ENCODE measurements at regions not wholly inside any gene's neighbourhood (a gene's known extent, or its start where the extent isn't known, plus 50 kb on each side); places are given as distances from the start of the nearest gene placed in this dataset.
A peak's percentile ranks its signal among the peaks of the same experiment; 100 is the strongest.
"Not testable (repeated sequence)": the region's sequence is repeated elsewhere in the genome, so short reads cannot be mapped to it uniquely, and the experiment has no call there.

DNA sequence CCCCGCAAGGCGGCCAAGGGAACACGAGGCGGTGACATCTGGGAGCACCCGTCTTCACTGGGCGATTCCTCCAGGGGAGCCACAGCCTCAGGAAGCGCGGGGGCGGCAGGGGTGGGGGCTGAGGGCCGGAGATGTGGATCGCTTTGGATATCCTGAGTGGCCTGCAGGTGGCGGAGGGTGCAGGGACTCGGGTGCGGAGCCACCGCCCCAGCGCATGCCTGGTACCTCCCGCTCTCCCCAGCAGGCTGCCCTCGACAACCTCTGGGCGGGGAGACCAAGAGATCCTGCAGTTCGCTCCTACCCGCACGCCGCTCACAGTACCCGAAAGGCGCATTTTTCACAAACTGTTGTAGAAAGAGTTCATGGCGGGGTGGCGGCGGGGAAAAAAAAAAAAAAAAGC, 162.9 kb upstream of the PRKX start:
- not testable (repeated sequence) for H3K4me1 Mint-ChIP-seq

DNA sequence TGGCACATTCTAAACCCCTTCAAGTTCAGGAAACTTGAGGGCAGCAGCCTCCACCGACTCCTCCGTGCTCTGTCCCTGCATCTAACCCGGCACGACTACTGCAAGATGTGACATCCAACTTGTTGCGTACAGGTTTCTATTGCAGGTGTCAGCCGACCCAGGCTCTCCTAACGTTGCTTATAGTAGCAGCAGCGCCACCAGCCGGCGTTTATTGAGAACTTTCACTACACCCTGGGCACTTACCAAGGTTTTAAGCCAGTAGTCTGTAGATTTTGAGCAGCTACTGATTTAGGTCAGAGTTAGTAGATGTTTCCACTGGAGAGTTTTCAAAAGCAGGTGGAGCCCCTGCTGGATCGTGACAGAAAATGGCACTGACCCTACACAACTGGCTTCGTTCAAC, 162.2 kb upstream of the PRKX start:
- peak; percentile 71 for ATAC-seq
- not testable (repeated sequence) for DNase-seq (ENCODE audit: low spot score)

More for the DNA sequence above, 162.9 kb upstream of the PRKX start:
- H3K36me3 Mint-ChIP-seq (ENCODE audit: low read depth); H3K27ac ChIP-seq (ENCODE audit: low read depth); H4K20me1 ChIP-seq (replicated peaks; ENCODE audit: insufficient read depth); DNase-seq (ENCODE audit: low spot score); H3K4me1 ChIP-seq (ENCODE audit: insufficient read depth); H3K36me3 ChIP-seq (ENCODE audit: insufficient read depth); H3K4me2 ChIP-seq; H3F3A ChIP-seq (replicated peaks; ENCODE audit: low read depth); H3K27ac Mint-ChIP-seq; H3K79me2 ChIP-seq (replicated peaks; ENCODE audit: insufficient read depth); H3K4me3 ChIP-seq; H3K27me3 ChIP-seq (ENCODE audit: insufficient read depth); H3K9me3 Mint-ChIP-seq; H3K27me3 Mint-ChIP-seq (ENCODE audit: insufficient read depth, low read depth, poor library complexity); H3K4me3 Mint-ChIP-seq; H3K9me2 ChIP-seq (ENCODE audit: insufficient read depth); H2AFZ ChIP-seq: not testable (repeated sequence)
- ATAC-seq, result peak; percentile 61

DNA sequence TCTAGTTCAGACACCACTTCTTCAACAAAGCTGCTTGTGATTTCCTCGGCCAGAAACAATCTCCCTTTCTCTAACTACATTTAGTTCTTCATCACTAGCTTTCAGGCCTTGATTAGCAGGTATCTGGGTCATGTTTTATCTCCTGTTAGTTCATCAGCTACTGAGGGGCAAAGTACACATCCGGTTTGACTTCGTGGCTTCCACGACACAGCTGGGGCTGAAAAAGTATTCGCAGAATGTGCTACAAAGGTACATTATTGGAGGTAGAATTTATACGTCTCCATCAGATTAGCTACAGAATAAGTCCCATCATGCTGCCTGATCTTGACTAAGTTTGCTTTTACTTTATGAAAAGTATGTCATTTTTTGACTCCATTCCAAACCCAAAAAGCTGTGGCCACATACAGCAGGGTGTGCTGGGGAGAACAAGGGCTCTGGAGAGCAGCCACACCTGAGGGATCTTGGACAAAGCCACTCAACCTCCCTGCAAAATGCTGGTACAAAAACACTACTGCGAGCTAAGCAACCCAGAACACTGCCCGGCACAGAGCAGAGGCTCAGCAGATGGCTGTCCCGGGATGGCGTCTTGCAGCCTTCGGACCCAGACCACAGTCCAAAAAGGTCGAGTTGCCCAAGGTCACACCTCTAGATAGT, 158.9 kb upstream of the PRKX start:
- H3K27me3 ChIP-seq (ENCODE audit: insufficient read depth); H3K9me2 ChIP-seq (ENCODE audit: insufficient read depth); H3K36me3 ChIP-seq (ENCODE audit: insufficient read depth); H3K4me2 ChIP-seq; H3K4me1 Mint-ChIP-seq; H4K20me1 ChIP-seq (replicated peaks; ENCODE audit: insufficient read depth); H3K27ac ChIP-seq (ENCODE audit: low read depth); H3K79me2 ChIP-seq (replicated peaks; ENCODE audit: insufficient read depth); H3K4me3 Mint-ChIP-seq; DNase-seq (ENCODE audit: low spot score); H3K27me3 Mint-ChIP-seq (ENCODE audit: insufficient read depth, low read depth, poor library complexity); H3K4me3 ChIP-seq; H3K9me3 Mint-ChIP-seq; H3F3A ChIP-seq (replicated peaks; ENCODE audit: low read depth); H3K4me1 ChIP-seq (ENCODE audit: insufficient read depth); H2AFZ ChIP-seq; ATAC-seq; H3K27ac Mint-ChIP-seq; H3K36me3 Mint-ChIP-seq (ENCODE audit: low read depth): not testable (repeated sequence)

More for the DNA sequence above, 162.2 kb upstream of the PRKX start:
- not testable (repeated sequence) for H3K36me3 Mint-ChIP-seq (ENCODE audit: low read depth); H3K79me2 ChIP-seq (replicated peaks; ENCODE audit: insufficient read depth); H3F3A ChIP-seq (replicated peaks; ENCODE audit: low read depth); H2AFZ ChIP-seq; H3K9me3 Mint-ChIP-seq; H3K27me3 Mint-ChIP-seq (ENCODE audit: insufficient read depth, low read depth, poor library complexity); H4K20me1 ChIP-seq (replicated peaks; ENCODE audit: insufficient read depth); H3K4me1 Mint-ChIP-seq; H3K4me2 ChIP-seq; H3K4me3 Mint-ChIP-seq; H3K4me3 ChIP-seq; H3K27ac ChIP-seq (ENCODE audit: low read depth); H3K27me3 ChIP-seq (ENCODE audit: insufficient read depth); H3K4me1 ChIP-seq (ENCODE audit: insufficient read depth); H3K9me2 ChIP-seq (ENCODE audit: insufficient read depth); H3K36me3 ChIP-seq (ENCODE audit: insufficient read depth); H3K27ac Mint-ChIP-seq

DNA sequence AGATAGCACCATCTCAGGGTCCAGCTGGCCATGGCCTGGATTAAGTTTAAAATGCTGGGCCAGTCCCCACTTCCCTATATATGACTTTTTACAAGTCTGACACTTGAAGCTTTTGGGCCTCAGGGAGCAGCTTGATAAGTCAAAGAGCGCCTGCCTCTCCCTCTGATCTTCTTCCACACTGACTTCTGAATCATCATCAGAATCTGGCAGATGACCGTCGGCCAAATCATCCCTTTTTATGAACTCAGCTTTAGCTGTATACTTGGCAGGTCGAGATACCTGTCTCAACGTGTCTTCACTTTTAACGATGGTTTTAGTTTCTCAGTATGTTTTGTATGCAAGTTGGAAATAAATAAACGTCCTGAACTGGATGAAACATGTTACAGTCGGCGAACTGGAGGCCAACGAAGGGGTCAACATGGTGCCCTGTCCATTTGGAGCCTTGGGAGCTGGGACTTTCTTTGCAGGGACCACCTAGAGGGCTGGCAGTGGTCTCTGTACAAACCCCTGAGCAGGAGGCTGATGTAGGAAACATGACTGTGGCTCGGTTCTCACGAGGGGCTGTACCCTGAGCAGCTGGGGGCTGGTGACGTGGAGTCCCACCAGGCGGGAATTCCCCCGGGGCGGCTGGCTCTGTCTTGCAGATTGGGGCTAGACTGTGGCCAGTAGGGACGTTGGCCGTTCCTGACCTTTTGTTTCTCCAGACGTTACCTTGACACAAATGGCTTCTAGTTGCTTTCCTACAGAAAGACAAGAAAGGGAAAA, 153.8 kb upstream of the PRKX start:
- not testable (repeated sequence) for H3K9me3 Mint-ChIP-seq; H4K20me1 ChIP-seq (replicated peaks; ENCODE audit: insufficient read depth); H3K4me2 ChIP-seq; H3K4me1 ChIP-seq (ENCODE audit: insufficient read depth); H3K4me3 Mint-ChIP-seq; H2AFZ ChIP-seq; H3K9me2 ChIP-seq (ENCODE audit: insufficient read depth); H3K27me3 Mint-ChIP-seq (ENCODE audit: insufficient read depth, low read depth, poor library complexity); H3F3A ChIP-seq (replicated peaks; ENCODE audit: low read depth); H3K4me3 ChIP-seq; H3K36me3 Mint-ChIP-seq (ENCODE audit: low read depth); H3K27me3 ChIP-seq (ENCODE audit: insufficient read depth); H3K27ac Mint-ChIP-seq; DNase-seq (ENCODE audit: low spot score); H3K79me2 ChIP-seq (replicated peaks; ENCODE audit: insufficient read depth); H3K4me1 Mint-ChIP-seq; H3K27ac ChIP-seq (ENCODE audit: low read depth); ATAC-seq; H3K36me3 ChIP-seq (ENCODE audit: insufficient read depth)

DNA sequence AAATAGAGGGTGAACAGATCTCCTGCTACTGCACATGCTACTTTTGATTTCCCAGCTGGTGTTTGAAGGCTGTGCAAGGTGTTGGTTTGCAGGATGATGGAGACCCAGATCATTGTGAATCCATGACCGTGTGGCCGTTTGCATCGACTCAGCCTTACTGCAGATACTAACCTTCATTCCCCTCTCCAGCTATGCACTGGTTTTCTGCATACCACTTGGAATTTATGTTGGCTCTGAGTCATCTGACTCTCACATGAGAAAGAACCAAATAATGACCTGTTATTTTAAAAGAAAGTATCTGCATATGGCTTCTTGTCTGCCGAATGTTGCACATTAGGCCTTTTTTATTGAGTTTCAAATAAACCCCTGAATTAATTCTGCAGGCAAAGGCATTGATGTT, 144.9 kb upstream of the PRKX start:
- H3K4me1 Mint-ChIP-seq; ATAC-seq; H3K4me1 ChIP-seq (ENCODE audit: insufficient read depth); H3K27ac ChIP-seq (ENCODE audit: low read depth); H3K4me3 Mint-ChIP-seq; H3K4me2 ChIP-seq; H3K27me3 Mint-ChIP-seq (ENCODE audit: insufficient read depth, low read depth, poor library complexity); H4K20me1 ChIP-seq (replicated peaks; ENCODE audit: insufficient read depth); H3K9me3 Mint-ChIP-seq; DNase-seq (ENCODE audit: low spot score); H3K4me3 ChIP-seq; H3F3A ChIP-seq (replicated peaks; ENCODE audit: low read depth); H3K36me3 ChIP-seq (ENCODE audit: insufficient read depth); H3K79me2 ChIP-seq (replicated peaks; ENCODE audit: insufficient read depth); H3K27ac Mint-ChIP-seq; H3K9me2 ChIP-seq (ENCODE audit: insufficient read depth); H3K27me3 ChIP-seq (ENCODE audit: insufficient read depth); H3K36me3 Mint-ChIP-seq (ENCODE audit: low read depth); H2AFZ ChIP-seq: not testable (repeated sequence)

DNA sequence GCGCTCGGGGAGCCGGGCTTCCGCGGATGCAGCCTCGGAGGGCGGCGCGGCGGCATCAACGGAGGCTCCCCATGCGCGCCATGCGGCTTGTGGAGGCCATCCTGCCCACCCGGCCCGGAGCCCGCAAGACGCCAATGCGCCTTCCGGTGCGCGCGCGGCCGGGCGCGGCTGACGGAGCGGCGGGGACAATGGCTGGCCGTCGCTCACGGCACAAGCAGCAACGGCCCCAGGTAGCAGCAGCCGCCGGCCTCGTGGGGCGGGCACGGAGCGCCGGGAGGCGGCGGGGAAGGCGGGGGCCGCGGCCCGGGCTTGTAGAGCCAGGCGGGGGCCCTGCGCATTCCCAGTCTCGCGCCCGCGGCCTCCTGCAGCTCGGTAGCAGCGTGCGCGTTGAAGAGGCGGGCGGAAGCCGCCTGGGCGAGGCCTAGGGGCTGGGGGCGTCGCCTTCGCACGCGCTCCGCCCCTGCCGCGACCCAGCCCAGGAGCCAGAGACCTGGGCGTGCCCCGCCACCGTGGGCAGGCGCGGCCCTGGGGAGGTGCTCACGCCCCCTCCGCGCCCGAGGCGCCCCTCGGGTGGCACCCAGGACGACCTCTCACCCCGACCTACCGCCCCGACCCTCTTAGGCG, 130.2 kb upstream of the PRKX start:
- not testable (repeated sequence) for H3K4me3 Mint-ChIP-seq; H3K27ac ChIP-seq (ENCODE audit: low read depth); H3K4me2 ChIP-seq; H3K27me3 ChIP-seq (ENCODE audit: insufficient read depth); H3K79me2 ChIP-seq (replicated peaks; ENCODE audit: insufficient read depth); H3K27ac Mint-ChIP-seq; H3K9me2 ChIP-seq (ENCODE audit: insufficient read depth); H3K4me3 ChIP-seq; H3F3A ChIP-seq (replicated peaks; ENCODE audit: low read depth); H3K4me1 ChIP-seq (ENCODE audit: insufficient read depth); DNase-seq (ENCODE audit: low spot score); H3K9me3 Mint-ChIP-seq; H3K4me1 Mint-ChIP-seq; H3K27me3 Mint-ChIP-seq (ENCODE audit: insufficient read depth, low read depth, poor library complexity); H2AFZ ChIP-seq; H4K20me1 ChIP-seq (replicated peaks; ENCODE audit: insufficient read depth); H3K36me3 Mint-ChIP-seq (ENCODE audit: low read depth); H3K36me3 ChIP-seq (ENCODE audit: insufficient read depth)
- peak; percentile 95 for ATAC-seq
